ENCODE measurements at regions not wholly inside any gene's neighbourhood (a gene's known extent, or its start where the extent isn't known, plus 50 kb on each side); places are given as distances from the start of the nearest gene placed in this dataset.
"Not testable (repeated sequence)": the region's sequence is repeated elsewhere in the genome, so short reads cannot be mapped to it uniquely, and the experiment has no call there.

DNA sequence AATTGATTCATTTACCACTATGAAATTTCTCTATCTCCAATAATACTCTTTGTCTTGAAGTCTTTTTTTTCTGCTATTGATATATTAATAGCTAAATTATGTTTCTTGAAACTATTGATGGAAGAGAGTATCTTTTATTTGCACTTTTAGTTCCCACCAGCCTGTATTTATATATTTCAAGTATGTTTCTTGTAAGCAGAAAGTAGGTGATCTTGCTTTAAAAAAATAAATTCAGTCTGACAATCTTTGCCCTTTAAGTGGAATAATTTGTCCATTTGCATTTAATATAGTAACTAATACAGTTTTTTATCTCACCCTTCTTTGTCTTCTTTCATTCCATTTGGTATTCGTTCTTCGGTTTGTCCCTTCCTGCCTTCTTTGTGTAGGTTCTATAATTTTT, 790.5 kb downstream of the MCTP2 start:
- DNase-seq: no peak

DNA sequence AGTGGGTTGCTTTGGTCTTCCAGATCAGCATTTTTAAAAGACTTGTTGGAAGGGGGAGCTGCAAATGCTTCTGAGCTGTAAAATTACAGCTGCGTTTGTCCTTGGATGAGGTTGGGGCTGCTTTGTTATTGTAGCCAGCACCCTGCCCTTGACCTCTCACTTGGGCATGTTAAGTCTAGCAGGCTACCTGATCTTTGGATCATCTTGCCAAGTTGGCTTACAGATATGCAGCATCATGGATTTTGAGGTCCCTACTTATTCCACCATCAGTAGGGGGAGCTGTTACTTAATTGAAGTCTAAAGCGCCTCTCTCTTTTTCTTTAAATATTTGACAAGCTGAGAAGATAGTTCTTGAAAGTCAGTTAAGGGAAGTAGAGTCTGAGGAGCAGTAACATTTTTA, 793.0 kb downstream of the MCTP2 start:
- no peak for DNase-seq

DNA sequence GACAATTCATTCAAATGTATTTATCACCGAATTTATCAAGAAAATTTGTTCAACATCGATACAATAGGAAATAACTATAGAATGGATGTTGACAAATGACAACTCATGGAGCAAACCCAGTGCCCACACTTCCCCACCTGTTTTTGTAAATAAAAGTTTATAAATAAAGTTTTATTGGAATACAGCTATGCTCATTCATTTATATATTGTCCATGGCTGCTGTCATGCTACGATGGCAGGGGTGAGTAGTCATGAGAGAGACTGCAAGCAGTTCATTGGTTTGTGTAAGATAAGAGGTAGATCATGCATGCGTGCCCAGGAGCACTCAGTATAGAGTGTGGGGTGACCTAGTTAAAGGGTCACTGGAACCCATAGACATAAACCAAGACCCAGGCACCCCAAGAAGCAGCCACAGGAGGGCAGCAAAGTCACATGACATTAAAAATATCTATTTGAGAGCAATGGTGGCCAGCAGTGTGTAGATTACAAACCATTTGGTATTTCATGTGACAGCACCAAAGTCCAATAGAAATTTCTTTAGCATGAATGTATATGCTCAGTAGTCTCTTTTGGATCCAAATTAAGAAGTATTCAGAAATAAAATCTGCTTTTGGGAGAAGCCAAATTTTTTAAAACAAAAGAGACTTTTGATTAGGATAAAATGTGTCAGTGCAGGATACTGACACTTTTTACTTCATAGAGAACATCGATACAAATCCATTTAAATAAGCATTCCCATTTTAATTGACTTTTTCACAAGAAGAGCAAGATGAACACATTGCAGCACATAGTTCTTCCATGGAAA, 794.8 kb downstream of the MCTP2 start:
- no peak for DNase-seq

DNA sequence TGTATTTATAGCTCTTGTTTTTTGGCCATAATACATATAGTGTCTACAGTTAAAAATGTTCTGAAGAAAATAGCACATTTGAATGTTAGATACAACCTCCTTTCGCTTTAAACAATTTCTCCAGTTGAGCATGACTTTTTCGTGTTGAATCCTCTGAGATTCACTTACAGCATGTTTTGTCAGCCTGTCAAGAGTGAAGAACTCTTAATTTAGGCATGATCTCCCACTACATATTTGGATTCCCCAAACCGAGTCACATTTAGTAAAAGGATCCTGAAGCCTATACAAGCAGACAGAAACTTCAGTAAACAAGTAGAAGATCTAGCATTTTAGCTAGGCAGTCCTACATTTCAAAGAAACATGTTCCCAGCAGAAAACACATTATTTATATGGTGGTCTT, 796.6 kb downstream of the MCTP2 start:
- DNase-seq: no peak

DNA sequence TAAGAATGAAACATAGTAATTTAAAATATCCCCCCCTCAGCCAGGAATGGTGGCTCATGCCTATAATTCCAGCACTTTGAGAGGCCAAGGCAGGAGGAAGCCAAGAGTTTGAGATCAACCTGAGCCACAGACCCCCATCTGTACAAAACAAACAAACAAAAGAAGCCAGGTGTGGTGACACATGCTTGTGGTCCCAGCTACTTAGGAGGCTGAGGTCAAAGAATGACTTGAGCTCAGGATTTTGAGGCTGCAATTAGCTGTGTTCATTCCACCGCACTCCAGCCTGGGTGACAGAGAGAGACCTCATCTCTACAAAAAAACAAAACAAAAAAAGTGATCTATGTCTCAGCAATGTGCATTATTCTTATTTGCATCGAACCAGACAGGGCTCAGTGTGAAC, 800.8 kb downstream of the MCTP2 start:
- DNase-seq: no peak

DNA sequence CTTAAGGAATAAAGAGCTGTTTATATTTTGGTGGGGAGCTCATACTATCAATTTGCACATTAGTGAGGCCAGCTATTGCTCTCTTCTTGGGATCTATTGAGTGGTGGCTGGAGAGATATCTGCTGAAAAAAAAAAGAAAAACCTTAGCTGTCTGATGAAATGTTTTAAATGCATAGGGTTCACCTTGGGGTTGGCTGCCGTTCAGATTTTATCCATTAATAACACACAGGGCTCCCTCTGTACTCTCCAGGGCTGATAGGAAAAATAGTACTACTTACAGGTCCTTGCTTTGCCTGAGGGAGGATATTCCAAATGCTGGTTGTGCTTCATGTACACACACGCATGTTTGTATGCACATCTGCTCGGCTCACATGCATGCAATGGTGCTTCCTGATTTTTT, 803.7 kb downstream of the MCTP2 start:
- DNase-seq: no peak

DNA sequence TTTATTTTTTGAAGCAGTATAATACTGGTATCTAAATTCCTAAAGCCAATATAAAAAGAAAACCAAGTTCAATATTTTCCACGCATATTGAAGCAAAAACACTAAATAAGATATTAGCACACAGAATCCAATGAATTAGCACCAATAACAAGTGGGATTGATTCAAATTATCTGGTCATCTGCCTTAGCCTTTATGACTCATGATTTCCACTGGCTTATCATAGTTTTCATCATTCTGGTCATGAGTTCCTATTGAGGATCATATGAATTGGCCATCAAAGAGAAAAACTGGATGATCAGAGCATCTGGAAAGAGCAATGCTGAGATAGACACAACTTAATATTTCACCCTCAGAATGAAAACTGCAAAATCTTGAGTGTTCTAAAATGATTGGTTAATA, 809.9 kb downstream of the MCTP2 start:
- DNase-seq: no peak

DNA sequence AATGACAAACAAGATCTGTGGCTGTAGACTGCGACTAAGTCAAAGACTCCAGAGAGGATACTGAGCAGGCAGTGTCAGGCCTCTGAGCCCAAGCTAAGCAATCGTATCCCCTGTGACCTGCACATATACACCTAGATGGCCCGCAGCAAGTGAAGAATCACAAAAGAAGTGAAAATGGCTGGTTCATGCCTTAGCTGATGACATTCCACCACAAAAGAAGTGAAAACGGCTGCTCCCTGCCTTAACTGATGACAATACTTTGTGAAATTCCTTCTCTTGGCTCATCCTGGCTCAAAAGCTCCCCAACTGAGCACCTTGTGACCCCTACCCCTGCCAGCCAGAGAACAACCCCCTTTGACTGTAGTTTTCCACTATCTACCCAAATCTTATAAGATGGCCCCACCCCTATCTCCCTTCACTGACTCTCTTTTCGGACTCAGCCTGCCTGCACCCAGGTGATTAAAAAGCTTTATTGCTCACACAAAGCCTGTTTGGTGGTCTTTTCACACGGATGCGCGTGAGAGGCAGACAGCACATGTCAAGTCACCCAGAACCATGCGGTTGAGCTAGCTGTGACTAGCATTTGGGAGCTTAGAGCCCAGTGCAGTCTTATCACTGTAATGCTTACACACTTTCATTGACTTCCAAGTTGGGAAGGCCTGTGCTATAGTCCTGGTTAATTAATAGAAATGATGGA, 812.0 kb downstream of the MCTP2 start:
- not testable (repeated sequence) for DNase-seq

DNA sequence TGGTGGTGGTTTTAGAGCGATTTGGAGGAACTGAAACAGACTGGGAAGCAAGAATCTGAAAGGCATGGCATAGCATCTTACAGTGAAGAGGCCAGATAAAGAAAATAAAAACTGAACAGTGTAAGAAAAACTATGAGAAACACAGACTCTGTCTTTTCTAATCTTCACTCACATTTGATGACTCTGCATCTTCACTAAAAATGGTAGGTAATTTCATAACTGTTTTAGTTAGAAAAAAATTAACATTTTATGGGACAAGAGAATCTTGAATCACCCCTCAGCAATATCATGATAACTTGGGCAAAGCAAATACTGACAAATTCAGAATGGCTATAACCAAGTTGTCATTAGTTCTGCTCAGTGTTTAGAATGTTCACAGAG, 812.6 kb downstream of the MCTP2 start:
- DNase-seq: no peak

DNA sequence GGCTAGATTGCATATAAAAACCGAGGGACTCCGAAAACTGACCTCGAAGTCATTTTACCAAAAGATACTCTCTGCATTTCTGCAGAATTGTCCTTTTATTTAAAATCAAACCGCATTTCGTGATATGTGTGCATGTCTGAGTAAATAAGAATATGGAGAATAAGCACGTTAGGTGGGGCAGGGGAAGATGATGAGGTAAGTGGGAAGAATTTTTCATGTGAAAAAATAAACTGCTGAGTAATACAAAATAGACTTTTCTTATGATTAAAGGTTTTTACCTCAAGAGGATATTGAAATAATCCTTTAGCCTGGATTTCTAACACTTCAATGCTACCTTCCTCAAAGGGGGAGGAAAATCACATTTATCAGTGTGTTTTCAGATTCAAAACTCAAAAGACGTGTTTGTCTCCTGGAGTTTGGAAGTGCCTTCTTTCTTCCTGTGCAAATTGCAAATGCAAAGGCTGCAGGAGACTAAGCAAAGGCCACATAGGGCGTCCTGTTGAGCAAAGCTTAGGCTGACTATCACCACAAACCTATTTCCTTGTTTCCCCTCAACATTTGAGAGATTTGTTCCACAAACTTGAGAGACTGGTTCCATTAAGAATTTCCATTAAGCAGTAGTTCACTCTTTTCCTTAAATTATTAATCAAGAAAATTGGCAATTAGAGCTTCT, 813.5 kb downstream of the MCTP2 start:
- no peak for DNase-seq

DNA sequence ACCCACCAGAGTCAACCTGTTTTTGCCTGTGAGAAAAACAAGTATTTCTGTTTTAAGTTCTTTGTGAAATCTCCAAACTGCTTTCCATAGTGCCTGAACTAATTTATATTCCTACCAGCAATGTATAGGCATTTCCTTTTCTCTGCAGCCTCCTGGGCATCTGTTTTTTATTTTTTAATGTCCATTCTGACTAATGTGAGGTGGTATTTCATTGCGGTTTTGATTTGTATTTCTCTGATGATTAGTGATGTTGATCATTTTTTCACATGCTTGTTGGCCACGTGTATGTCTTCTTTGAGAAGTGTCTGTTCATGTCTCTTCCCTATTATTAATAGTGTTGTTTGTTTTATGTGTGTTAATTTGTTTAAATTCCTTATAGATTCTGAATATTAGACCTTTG, 820.5 kb downstream of the MCTP2 start:
- DNase-seq: no peak

DNA sequence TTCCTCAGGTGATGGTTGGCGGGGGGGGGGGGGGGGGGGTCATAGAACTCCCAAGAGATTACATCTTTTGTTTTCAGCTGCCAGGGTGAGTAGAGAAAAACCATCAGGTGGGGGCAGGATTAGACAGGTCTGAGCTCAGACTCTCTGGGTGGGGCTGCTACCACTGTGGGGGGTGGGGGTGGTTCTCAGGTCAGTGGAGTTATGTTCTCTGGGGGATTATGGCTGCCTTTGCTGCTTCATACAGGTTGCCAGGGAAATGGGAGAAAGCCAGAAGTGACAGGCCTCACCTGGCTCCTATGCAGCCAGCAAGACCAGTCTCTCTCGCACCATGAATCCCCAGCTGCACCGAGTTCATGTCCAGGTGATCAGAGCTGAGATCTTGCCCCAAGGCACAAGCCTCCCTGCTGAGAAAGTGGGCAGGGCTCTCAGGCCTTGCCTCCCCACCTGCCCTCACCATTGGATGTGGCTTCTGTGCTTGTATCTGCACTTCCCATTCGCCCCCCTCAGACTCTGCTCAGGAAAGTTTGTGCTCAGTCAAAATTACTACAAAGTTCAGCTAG, 828.1 kb downstream of the MCTP2 start:
- no peak for DNase-seq

DNA sequence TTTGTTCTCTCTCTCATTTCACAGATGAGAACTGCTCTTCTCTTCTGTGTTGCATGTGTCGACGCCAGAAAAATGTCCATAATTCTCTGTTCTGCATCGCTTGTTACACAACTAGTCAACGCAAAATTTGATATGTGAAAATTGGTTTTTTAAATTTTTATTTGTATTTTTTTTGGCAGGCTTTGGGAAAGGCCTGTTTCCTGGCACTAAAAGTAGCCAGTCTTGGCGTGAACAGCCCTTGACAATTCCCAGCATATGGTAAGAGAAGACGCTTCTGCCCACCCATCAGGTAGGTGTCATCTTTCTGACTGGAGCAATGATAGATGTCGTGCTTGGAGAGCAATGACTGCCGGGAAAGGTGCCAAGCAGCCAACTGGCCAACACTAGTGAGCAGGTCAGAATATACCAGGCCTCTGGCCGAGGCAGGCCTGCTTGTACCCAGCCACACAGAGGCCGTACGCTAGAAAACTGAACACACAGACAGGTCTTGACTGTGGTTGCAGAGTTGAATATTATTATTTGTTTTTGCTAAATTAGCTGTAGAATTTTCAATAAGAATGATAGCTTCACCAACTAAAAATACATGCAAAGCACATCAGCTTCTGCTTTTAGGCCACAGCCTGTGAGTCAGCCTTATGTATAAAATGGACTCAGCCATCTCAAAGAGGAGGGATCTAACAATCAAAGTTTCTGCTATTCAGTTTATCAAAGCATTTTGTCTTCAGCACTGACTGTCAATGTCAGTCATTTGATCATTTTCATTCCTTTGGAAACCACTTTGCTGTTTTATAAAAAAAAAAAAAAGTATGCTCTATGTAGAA, 837.5 kb downstream of the MCTP2 start:
- DNase-seq: no peak

DNA sequence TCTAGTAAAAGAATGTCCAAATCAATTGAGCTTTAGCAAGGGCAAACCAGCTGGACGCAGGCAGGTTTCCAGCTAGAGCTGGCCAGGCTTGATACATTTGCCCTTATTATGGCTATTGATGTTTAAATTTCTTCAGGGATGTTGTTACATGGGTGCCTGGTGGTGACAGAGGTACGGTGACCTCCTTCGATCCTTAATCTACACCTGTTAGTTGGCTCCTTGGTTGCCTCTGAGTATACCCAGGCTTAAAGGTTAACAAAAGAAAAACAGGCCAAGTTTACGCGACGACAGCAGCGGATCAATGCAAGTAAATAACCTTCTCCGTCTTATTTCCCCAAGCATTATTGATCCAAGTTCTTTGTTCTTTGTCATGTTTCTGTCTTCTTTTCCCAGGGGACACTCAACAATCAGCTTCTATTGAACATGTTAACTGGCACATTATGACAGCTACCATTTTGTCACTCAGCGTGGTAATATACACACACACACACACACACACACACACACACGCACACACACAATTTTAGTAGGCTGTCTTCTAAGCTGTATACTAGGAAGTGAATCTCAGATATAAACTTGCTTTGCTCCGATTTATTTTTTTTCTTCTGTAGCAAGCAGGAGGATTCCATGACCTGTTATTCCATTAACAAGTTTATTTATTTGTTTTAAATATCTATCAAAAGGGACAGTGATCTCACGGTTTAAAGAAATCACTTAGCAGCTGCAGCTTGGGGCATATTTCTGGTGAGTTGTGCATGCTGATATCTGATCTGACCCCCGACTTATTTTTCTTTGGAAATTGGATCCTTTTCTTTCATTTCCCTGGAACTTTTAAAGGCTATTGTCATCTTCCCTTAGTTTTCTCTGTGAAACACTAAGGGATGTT, 844.7 kb downstream of the MCTP2 start:
- DNase-seq: no peak

DNA sequence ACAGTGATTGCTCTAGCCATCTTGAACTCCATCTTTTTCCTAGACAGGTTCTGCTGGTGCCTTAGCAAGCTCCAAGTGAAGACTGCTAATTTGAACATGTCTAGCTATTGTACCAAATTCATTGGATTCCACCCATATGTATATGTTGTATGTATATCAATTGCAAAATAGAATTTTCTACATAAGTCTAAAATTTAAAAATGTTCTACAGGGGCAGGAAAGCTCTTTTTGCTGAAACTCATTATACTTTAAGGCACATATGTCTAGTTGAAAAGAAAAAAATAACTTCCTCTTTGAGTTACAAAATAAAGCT, 845.3 kb downstream of the MCTP2 start:
- no peak for DNase-seq

DNA sequence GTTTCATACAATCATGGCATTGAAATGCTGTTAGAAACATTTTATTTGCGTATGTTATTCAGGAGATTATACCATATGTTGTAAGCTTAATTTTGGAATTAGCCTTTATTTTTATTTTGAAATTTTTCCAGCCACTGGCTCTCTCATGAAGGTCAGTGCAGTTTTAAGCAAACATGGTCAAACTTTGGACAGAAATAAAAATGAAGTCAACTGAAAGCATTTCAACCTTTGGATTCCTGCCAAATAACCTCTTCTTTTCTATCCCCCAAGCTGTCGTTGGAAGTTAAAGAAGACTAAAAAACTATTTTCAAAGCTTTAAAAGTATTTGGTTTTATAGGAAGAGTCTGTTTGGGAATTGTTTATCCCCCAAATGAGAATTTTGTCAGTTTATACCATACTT, 846.6 kb downstream of the MCTP2 start:
- no peak for DNase-seq

DNA sequence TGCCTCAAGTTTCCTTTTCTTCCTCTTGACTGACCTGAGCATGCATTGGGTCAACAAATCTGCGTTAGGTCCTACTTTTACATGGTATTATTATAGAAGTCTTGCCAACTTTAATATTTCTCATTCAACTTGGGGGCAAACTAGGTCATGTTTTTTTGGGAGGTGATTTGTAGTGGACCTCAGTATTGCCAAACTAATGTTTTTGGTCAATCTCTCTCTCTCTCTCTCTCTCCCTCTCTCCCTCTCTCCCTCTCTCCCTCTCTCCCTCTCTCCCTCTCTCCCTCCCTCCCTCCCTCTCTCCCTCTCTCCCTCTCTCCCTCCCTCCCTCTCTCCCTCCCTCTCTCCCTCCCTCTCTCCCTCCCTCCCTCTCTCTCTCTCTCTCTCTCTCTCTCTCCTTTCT, 848.9 kb downstream of the MCTP2 start:
- DNase-seq: not testable (repeated sequence)

DNA sequence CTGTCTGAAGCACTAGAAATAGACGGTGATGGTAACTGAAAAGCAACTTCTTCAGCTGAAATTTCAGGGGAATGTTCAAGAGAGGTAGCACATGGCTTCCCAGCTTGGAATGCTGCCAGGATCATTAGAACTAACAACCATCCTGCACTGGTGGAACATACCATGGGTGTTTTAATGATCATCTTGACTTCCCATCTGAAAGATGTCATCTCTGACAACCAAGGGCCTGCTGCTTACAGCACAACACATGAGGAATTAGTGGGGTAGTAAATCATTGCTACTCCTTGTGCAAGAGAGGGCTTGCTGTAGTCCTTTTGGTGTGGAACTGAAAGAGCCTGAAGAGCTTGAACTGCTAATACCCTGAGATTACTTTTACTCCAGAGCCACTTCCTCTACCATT, 853.7 kb downstream of the MCTP2 start:
- DNase-seq: no peak

DNA sequence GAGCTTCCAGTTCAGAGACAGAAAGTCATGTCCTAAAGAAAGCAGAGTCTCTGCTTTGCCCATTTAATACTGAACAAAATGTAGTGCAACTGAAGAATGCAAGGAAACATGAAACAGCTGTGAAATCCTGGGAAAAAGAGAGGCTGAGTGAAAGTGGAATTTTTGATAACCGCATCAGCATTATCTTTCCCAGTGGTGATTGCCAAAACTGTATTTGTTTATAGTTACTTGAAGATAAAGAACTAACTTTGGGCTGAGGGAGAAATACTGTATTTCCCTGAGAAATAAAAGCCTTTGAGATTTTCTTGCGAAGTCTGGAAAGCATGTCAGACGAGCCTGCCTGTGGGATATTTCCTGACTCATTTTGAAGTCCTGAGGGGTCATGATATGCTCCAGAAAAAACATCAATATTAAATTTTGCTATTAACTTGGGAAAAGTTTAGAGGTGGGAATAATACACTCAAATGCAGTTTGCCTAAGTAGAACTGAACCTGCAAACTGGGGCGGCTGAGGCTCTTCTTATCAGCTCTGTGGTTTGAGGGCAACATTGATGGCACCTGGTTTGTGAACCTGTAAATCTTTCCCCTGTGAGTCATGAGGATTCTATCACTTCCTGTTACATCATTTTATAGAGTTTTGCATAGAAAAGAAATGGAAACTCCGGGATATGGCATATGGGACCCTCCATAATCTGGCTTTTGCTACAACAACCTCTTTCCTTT, 855.3 kb downstream of the MCTP2 start:
- DNase-seq: no peak

DNA sequence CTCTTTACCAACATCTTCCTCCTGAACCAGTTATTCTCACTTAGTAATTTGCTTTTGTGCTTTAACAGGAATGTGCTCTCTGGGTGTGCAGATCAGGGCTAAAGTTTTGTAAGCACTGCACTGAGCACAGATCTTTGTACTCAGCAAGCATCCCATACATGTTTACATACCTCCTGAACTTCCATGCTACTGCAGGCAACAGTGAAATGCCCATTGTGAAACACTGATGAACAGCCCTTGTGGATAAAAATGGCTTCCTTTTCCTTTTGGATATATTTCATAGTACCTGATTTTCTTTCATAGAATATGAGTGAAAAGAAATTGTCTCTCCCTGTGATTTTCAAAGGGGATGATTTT, 855.9 kb downstream of the MCTP2 start:
- no peak for DNase-seq

DNA sequence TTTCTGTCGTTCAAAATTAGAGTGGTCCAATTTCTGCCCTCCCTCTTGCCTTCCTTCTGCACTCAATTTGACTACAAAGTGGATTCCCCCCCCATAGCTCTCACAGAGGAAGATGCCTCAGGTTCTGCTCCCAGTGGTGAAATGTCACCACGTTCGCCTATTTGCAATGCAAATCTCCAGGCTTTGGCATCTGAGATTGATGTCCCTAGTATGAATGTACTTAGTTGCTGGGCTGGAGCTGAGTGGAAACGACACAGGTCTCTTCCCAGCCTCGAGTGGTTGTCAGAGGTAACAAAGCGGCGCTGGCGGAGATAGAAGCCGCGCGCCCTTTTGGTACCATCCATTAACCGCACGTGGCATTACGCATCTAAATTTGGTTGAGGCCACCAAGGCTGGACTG, 860.1 kb downstream of the MCTP2 start:
- DNase-seq: no peak

DNA sequence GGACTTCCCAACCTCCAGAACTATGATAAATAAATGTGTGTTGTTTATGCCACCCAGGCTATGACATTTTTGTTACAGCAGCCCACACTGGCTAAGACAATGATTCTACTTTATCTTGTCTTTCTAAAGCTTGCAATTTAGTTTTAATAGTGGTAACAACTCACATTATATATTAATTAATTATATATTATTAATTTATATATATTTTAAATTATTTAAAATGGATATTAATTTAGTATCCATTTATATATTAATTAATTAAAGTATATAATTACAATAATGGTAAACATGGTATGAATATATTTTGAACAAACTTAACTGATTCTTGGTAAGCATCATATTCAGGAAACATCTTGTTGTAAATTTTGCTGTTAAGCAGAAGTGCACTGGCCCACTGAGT, 863.9 kb downstream of the MCTP2 start:
- no peak for DNase-seq
